ENCODE measurements at regions not wholly inside any gene's neighbourhood (a gene's known extent, or its start where the extent isn't known, plus 50 kb on each side); places are given as distances from the start of the nearest gene placed in this dataset.

- Histone ChIP-seq H3K27ac (ENCODE audit: low read length) (no peak overlapping the region), H3K27me3 (ENCODE audit: low read depth, low read length) (no peaks in the 10 kb centered on the region), H3K9me3 (ENCODE audit: insufficient read depth, low read length) (no peaks in the 10 kb centered on the region), H3K36me3 (replicated peaks; ENCODE audit: low read depth, low read length) (no peaks in the 10 kb centered on the region), H3K4me1 (ENCODE audit: low read length) (no peaks in the 10 kb centered on the region; the same call in 1 of the 2 replicates), H3K79me2 (ENCODE audit: low read length) (no peaks in the 10 kb centered on the region), H4K20me1 (ENCODE audit: insufficient read depth, low read length) (no peaks in the 10 kb centered on the region), H3K9ac (ENCODE audit: low read length) (no peak overlapping the region), H2AFZ (ENCODE audit: low read depth, low read length) (no peak overlapping the region), H3K4me3 (ENCODE audit: low read length) (no peak overlapping the region), H3K4me2 (ENCODE audit: low read length) (no peak overlapping the region)
- TF ChIP-seq CTCF (IDR thresholded peaks at IDR 0.05; ENCODE audit: low read depth, low read length) (no peak), EZH2phosphoT487 (IDR thresholded peaks at IDR 0.05; ENCODE audit: low read depth) (no peak)
Observed at GRCh38 chr3:34872406-34872805, 766.9 kb upstream of the ARPP21 start.

- H4K20me1 ChIP-seq (ENCODE audit: insufficient read depth, low read length) = no peaks in the 10 kb centered on the region
- H3K4me1 ChIP-seq (ENCODE audit: low read length) = peaks cover 9% of the 10 kb centered on the region
- no peaks in the 10 kb centered on the region for H3K9me3 ChIP-seq (ENCODE audit: insufficient read depth, low read length)
- no peaks in the 10 kb centered on the region for H3K36me3 ChIP-seq (replicated peaks; ENCODE audit: low read depth, low read length)
- no peak for TF ChIP-seq EZH2phosphoT487 (IDR thresholded peaks at IDR 0.05; ENCODE audit: low read depth)
- TF ChIP-seq CTCF (IDR thresholded peaks at IDR 0.05; ENCODE audit: low read depth, low read length) = no peak
- no peak overlapping the region for H2AFZ ChIP-seq (ENCODE audit: low read depth, low read length)
- no peaks in the 10 kb centered on the region for H3K79me2 ChIP-seq (ENCODE audit: low read length)
- no peak overlapping the region for H3K9ac ChIP-seq (ENCODE audit: low read length)
- no peaks in the 10 kb centered on the region for H3K27me3 ChIP-seq (ENCODE audit: low read depth, low read length)
- H3K4me3 ChIP-seq (ENCODE audit: low read length) = no peak overlapping the region
- H3K27ac ChIP-seq (ENCODE audit: low read length) = no peak overlapping the region
- no peak overlapping the region for H3K4me2 ChIP-seq (ENCODE audit: low read length)
Observed at GRCh38 chr3:34876997-34877396, 762.3 kb upstream of the ARPP21 start.

GRCh38 chr3:34878488-34878887, 760.8 kb upstream of the ARPP21 start:
- Histone ChIP-seq H3K4me2 (ENCODE audit: low read length) (no peak overlapping the region), H3K27ac (ENCODE audit: low read length) (no peak overlapping the region), H3K79me2 (ENCODE audit: low read length) (no peaks in the 10 kb centered on the region), H2AFZ (ENCODE audit: low read depth, low read length) (no peak overlapping the region), H4K20me1 (ENCODE audit: insufficient read depth, low read length) (no peaks in the 10 kb centered on the region), H3K4me1 (ENCODE audit: low read length) (peaks cover 9% of the 10 kb centered on the region), H3K4me3 (ENCODE audit: low read length) (no peak overlapping the region), H3K27me3 (ENCODE audit: low read depth, low read length) (no peaks in the 10 kb centered on the region), H3K36me3 (replicated peaks; ENCODE audit: low read depth, low read length) (no peaks in the 10 kb centered on the region), H3K9ac (ENCODE audit: low read length) (no peak overlapping the region), H3K9me3 (ENCODE audit: insufficient read depth, low read length) (no peaks in the 10 kb centered on the region)
- TF ChIP-seq CTCF (IDR thresholded peaks at IDR 0.05; ENCODE audit: low read depth, low read length) (no peak), EZH2phosphoT487 (IDR thresholded peaks at IDR 0.05; ENCODE audit: low read depth) (no peak)

DNA sequence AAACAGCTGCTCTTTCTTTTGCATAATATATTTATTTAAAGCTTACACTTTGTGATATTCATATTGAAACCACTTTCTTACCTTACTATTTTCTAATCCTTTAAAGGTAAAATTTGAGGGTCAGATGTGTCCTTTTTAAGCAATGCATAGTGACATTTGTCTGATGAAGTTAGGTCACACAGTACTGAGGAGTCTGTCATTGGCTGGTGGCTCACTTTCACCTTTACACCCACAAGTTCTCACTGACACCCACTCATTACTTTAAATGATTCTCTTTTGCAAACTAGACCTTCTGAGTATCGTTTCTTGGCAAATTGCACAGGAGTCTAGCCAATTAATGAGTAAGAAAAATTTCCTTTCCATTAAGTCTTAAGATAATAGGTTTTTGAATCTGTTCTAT, 758.3 kb upstream of the ARPP21 start:
- Histone ChIP-seq H3K4me1 (ENCODE audit: low read length) (peaks cover 9% of the 10 kb centered on the region), H3K4me2 (ENCODE audit: low read length) (no peak overlapping the region), H3K27me3 (ENCODE audit: low read depth, low read length) (no peaks in the 10 kb centered on the region), H3K79me2 (ENCODE audit: low read length) (no peaks in the 10 kb centered on the region), H3K27ac (ENCODE audit: low read length) (no peak overlapping the region), H3K9me3 (ENCODE audit: insufficient read depth, low read length) (no peaks in the 10 kb centered on the region), H2AFZ (ENCODE audit: low read depth, low read length) (no peak overlapping the region), H3K36me3 (replicated peaks; ENCODE audit: low read depth, low read length) (no peaks in the 10 kb centered on the region), H3K9ac (ENCODE audit: low read length) (no peak overlapping the region), H4K20me1 (ENCODE audit: insufficient read depth, low read length) (no peaks in the 10 kb centered on the region), H3K4me3 (ENCODE audit: low read length) (no peak overlapping the region)
- TF ChIP-seq EZH2phosphoT487 (IDR thresholded peaks at IDR 0.05; ENCODE audit: low read depth) = no peak
- TF ChIP-seq CTCF (IDR thresholded peaks at IDR 0.05; ENCODE audit: low read depth, low read length) = no peak
